Loucy (cell line): ENCODE measurements at regions not wholly inside any gene's neighbourhood (a gene's known extent, or its start where the extent isn't known, plus 50 kb on each side); places are given as distances from the start of the nearest gene placed in this dataset.

Experiments used
- H2AFZ ChIP-seq: fragments of 200-600 bp; sonication (generic); 2 replicates; pipeline ENCODE4 v1.6.0; 2016; ENCODE audit warnings: antibody characterized with exemption, mild to moderate bottlenecking, low read length, moderate library complexity
- H3F3A ChIP-seq: fragments of 200-600 bp; 2 replicates; pipeline ENCODE4 v1.6.0; 2016; ENCODE audit warnings: antibody characterized with exemption, low read depth, mild to moderate bottlenecking
- H3K27me3 ChIP-seq: fragments of 200-600 bp; sonication (generic); 2 replicates; pipeline ENCODE4 v1.6.1; 2014; ENCODE audit warnings: low read length, mild to moderate bottlenecking; ENCODE audit not compliant: insufficient read depth, poor library complexity, severe bottlenecking
- H3K36me3 ChIP-seq: fragments of 200-600 bp; sonication (generic); 2 replicates; pipeline ENCODE4 v1.6.1; 2016; ENCODE audit warnings: low read length; ENCODE audit not compliant: insufficient read depth
- H3K4me1 ChIP-seq: fragments of 200-600 bp; sonication (generic); 2 replicates; pipeline ENCODE4 v1.5.1; 2014; ENCODE audit warnings: low read length, mild to moderate bottlenecking; ENCODE audit not compliant: insufficient read depth, poor library complexity, severe bottlenecking
- H3K4me2 ChIP-seq: fragments of 200-600 bp; sonication (generic); 2 replicates; pipeline ENCODE4 v1.6.0; 2014; ENCODE audit warnings: antibody characterized with exemption, low read length, low read depth, mild to moderate bottlenecking; ENCODE audit not compliant: poor library complexity, severe bottlenecking
- H3K4me3 ChIP-seq: fragments of 200-600 bp; sonication (generic); 2 replicates; pipeline ENCODE4 v1.5.1; 2014; ENCODE audit warnings: low read length, mild to moderate bottlenecking, mixed read lengths; ENCODE audit not compliant: poor library complexity, severe bottlenecking
- H3K79me2 ChIP-seq: fragments of 200-600 bp; sonication (generic); 2 replicates; pipeline ENCODE4 v1.6.1; 2014; ENCODE audit warnings: low read length; ENCODE audit not compliant: insufficient read depth
- H3K9ac ChIP-seq: fragments of 200-600 bp; sonication (generic); 2 replicates; pipeline ENCODE4 v1.6.0; 2014; ENCODE audit warnings: mild to moderate bottlenecking, low read depth, low read length, moderate library complexity; ENCODE audit not compliant: poor library complexity, severe bottlenecking
- H3K9me2 ChIP-seq: fragments of 200-600 bp; sonication (generic); replicated peaks from 2 replicates; pipeline ENCODE4 v1.6.1; 2016; ENCODE audit warnings: low read depth, low read length, mixed read lengths
- H3K9me3 ChIP-seq: fragments of 200-600 bp; sonication (generic); 2 replicates; pipeline ENCODE4 v1.6.1; 2014; ENCODE audit warnings: mild to moderate bottlenecking, antibody characterized with exemption, low read length, low read depth; ENCODE audit not compliant: insufficient read depth
- H4K20me1 ChIP-seq: fragments of 200-600 bp; sonication (generic); 2 replicates; pipeline ENCODE4 v1.6.0; 2014; ENCODE audit warnings: antibody characterized with exemption, low read length, mild to moderate bottlenecking; ENCODE audit not compliant: insufficient read depth, poor library complexity, severe bottlenecking
- EZH2phosphoT487 ChIP-seq: fragments of 200-600 bp; IDR thresholded peaks from 2 replicates; pipeline ENCODE4 v1.6.1; 2018; ENCODE audit warnings: antibody characterized with exemption, mild to moderate bottlenecking, moderate library complexity, borderline replicate concordance
- TF ChIP-seq, protein P1 (sequence below): fragments of 200-600 bp; sonication (generic); conservative IDR thresholded peaks from 2 replicates; pipeline ENCODE4 v1.5.1; 2014; ENCODE audit warnings: mild to moderate bottlenecking, antibody characterized with exemption, low read length

DNA sequence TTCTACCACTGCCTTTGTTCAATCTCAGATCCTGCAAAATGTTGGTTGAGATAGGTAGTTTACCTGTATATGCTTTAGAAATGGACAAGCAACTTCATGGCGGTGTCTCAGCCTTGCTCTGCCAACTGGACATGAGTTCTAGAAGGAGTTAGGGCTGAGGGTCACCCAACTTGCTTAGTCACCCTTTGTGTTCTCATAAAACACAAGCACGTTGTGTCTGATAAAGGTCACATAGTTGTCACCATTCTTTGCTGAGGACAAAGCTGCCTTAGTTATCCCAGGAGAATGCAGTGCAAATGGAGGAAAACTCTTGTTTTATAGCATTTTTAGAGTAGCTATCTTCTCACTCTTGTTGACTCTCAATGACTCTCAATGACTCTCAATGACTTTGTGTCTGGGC is 218.4 kb upstream of the TMTC4 start:
- Histone ChIP-seq H3K9ac (no peak overlapping the region), H2AFZ (no peak overlapping the region), H3K27me3 (no peaks in the 10 kb centered on the region), H3K9me2 (no peaks in the 10 kb centered on the region), H3K4me3 (no peak overlapping the region), H3K36me3 (no peaks in the 10 kb centered on the region), H3K9me3 (no peaks in the 10 kb centered on the region; the same call in 1 of the 2 replicates), H3K4me1 (no peaks in the 10 kb centered on the region), H3K4me2 (no peak overlapping the region), H3K79me2 (no peaks in the 10 kb centered on the region), H4K20me1 (no peaks in the 10 kb centered on the region), H3F3A (no peaks in the 10 kb centered on the region)
- TF ChIP-seq EZH2phosphoT487, result no peak
- TF ChIP-seq, protein P1, sequence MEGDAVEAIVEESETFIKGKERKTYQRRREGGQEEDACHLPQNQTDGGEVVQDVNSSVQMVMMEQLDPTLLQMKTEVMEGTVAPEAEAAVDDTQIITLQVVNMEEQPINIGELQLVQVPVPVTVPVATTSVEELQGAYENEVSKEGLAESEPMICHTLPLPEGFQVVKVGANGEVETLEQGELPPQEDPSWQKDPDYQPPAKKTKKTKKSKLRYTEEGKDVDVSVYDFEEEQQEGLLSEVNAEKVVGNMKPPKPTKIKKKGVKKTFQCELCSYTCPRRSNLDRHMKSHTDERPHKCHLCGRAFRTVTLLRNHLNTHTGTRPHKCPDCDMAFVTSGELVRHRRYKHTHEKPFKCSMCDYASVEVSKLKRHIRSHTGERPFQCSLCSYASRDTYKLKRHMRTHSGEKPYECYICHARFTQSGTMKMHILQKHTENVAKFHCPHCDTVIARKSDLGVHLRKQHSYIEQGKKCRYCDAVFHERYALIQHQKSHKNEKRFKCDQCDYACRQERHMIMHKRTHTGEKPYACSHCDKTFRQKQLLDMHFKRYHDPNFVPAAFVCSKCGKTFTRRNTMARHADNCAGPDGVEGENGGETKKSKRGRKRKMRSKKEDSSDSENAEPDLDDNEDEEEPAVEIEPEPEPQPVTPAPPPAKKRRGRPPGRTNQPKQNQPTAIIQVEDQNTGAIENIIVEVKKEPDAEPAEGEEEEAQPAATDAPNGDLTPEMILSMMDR, result no peak

DNA sequence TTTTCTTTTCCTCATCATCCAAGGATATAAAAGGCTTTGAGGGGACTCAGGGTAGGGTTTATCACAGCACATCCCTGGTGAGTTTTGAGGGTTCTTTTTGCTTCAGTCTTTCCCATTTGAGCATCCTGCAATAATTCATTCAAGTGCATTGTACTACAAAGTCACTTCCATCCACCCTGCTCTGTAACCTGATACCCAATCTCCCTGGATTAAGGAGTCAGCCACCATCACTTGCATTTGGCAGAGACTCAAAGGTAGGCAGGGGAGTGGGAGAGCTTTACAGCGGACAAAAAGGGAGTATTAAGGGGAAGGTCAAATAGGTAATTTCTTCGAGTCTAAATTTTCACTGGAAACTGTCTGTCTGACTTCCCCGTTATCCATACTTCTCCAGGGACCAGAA is 216.1 kb upstream of the TMTC4 start:
- Histone ChIP-seq H3K36me3 (no peaks in the 10 kb centered on the region), H3K9ac (no peak overlapping the region), H4K20me1 (no peaks in the 10 kb centered on the region), H3K27me3 (no peaks in the 10 kb centered on the region), H3K4me2 (no peak overlapping the region), H3K9me2 (no peaks in the 10 kb centered on the region), H3K4me1 (no peaks in the 10 kb centered on the region), H3F3A (no peaks in the 10 kb centered on the region), H3K4me3 (no peak overlapping the region), H2AFZ (no peak overlapping the region), H3K79me2 (no peaks in the 10 kb centered on the region), H3K9me3 (no peaks in the 10 kb centered on the region; the same call in 1 of the 2 replicates)
- TF ChIP-seq EZH2phosphoT487, result no peak
- TF ChIP-seq, protein P1, result no peak

DNA sequence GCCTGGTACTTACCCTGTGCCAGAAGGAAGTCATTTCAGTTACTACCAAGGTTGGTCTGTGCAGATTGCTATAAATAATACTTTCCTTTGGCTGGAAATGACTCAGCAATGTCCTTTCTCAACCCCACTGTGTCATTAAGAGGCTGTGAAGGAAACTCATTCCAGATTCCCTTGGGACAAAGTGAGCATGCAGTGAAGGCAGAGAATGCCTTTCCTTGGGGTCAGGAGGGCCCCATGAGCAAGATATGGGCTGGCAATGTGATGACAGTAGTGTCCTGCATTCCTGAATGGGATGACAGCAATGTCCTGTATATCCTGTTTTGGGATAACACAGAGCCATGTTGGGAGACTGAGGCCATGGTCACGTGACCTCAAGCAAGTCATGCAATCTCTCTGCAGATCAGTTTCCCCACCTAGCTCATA is 213.1 kb upstream of the TMTC4 start:
- Histone ChIP-seq H3K36me3 (no peaks in the 10 kb centered on the region), H3F3A (no peaks in the 10 kb centered on the region), H3K4me2 (no peak overlapping the region), H3K4me1 (no peaks in the 10 kb centered on the region), H3K4me3 (no peak overlapping the region), H3K79me2 (no peaks in the 10 kb centered on the region), H2AFZ (no peak overlapping the region), H3K27me3 (no peaks in the 10 kb centered on the region), H3K9me3 (no peaks in the 10 kb centered on the region; the same call in 1 of the 2 replicates), H3K9ac (no peak overlapping the region), H3K9me2 (no peaks in the 10 kb centered on the region), H4K20me1 (no peaks in the 10 kb centered on the region)
- TF ChIP-seq EZH2phosphoT487, result no peak
- TF ChIP-seq, protein P1, result no peak
